HG02610 (cell line): ENCODE measurements at regions not wholly inside any gene's neighbourhood (a gene's known extent, or its start where the extent isn't known, plus 50 kb on each side); places are given as distances from the start of the nearest gene placed in this dataset.
"Not testable (repeated sequence)": the region's sequence is repeated elsewhere in the genome, so short reads cannot be mapped to it uniquely, and the experiment has no call there.

Experiments
- ATAC-seq: cut with Tn5 transposase; IDR thresholded peaks from one replicate; pipeline ENCODE4 v1.9.1; 2021; ENCODE audit warnings: mild to moderate bottlenecking, moderate library complexity; ENCODE audit not compliant: unreplicated experiment

GRCh38 chr17:5943982-5944381 is 126.2 kb upstream of the WSCD1 start:
- ATAC-seq, result no peak

DNA sequence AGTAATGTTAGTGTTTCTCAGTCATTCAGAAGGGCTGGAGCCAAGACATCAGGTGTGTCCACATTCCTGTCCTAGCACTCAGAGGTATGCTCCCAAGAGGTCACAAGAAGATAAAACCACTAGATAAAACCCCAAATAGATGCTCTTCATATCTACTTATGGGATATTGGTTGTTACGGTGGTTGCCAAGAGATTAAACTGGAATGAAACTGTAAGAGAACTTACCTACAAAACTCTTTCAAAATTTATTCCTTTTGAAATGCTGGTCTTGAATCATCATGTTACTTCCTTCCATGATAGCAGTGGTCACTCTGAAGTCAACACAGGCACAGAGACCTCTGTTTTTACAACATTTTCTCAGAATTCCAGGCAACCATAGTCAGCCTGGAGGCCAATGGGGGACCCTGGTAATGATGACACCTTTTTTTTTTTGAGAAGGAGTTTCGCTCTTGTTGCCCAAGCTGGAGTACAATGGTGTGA is 122.4 kb upstream of the WSCD1 start:
- ATAC-seq, result no peak

DNA sequence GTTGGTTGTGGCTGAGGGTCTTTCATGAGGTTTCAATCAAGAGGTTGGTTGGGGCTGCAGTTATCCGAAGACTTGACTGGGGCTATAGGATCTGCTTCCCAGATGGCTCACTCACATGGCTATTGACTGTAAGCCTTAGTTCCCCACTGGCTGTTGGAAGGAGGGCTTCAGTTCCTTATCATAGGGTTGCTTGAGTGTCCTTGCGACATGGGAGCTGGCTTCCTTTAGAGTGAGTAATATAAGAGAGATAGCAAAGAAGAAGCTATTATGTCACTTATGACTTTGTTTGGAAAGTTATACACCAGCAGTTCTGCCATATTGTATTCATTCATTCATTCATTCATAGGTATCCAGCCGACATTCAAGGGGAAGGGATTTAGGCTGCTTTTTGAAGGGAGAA is 121.4 kb upstream of the WSCD1 start:
- no peak for ATAC-seq

GRCh38 chr17:5950878-5951277 is 119.3 kb upstream of the WSCD1 start:
- no peak for ATAC-seq

- ATAC-seq, result no peak
Measured at GRCh38 chr17:5951912-5952311, 118.3 kb upstream of the WSCD1 start.

DNA sequence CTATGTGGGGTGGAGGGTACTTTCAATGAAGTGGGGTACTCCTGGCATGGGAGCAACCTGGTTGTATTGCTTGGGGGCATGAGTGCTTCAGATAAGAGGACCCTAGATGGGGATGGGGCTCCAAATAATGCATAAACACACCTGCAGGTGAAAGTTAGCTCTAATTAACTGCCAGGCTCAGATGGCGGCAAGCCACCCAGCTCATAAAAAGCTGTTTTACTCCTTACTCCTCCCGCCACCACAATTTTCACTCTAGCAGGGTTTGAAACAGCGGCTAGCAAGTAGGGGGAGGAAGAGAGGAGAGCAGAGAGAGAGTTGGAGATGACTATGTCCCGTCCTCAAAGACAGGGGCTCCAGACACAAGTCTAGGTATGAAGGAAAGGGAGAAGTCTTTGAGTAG is 117.7 kb upstream of the WSCD1 start:
- no peak for ATAC-seq

DNA sequence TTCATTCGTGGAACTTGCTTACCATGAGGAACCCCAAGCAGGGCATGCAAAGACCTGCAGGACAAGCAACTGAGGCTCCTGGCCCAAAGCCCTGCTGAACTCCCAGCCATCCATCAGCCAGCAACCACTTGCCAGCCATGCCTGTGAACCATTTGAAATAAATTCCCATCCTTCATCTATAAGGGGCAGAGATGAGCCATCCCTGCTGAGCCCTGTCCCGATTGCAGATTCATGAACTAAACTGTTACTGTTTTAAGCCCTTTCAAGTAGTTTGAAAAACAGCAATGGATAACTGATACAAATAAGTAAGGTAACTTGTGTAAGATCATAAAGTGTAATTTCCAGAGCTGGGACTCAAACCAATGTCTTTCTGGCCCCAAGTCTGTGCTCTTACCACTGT is 114.4 kb upstream of the WSCD1 start:
- ATAC-seq, result no peak

DNA sequence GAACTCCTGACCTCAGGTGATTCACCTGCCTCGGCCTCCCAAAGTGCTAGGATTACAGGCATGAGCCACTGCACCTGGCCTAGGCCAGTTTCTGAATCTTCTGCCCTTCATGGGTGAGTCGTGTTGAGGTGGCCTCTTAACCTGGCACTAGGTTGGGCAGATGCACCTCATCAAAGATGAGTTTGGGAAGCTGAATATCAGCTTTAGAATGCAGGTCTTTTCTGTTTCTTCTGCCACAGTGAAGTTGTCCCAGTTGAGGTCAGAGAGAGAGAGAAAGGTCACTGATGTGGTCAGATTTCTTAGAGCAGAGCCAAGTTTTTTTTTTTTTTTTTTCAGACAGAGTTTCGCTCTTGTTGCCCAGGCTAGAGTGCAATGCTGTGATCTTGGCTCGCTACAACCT is 111.3 kb upstream of the WSCD1 start:
- ATAC-seq, result no peak

DNA sequence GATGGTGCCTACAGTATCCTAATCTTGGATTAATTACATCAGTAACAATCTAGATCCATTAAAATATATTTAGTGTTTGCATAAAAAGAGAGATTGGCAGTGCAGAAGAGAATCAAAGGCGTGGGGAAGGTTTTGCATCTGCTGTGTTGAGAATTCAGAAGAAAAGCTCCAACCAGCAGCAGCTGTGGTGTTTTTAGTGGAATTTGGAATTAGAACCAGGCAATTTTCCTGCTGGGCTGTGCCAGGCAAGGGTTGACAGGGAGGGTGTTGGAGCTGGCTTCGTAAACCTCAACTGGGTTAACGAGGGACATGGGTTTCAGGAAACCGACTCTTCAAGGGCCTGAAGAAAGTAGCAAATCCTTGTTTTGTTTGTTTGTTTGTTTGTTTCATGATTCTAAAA is 107.8 kb upstream of the WSCD1 start:
- no peak for ATAC-seq

DNA sequence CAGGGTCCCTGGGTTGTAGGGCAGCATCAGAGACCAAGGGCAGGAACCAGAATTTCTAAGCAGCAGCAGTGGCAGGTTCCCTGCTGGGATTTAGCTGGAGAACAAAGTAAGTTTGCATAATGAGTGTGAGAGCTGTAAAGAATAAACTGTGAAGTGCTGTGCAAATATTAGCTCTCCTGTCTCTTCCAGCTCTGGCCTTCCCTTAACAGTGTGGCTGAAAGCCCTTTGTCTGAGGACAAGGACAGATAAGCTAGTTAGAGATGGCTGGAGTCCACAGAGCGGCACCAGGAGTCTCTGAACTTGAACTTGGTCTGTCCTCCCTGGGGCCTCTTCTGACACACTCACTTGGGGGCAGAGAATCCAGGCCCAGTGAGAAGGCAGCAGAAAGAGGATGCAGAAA is 98.2 kb upstream of the WSCD1 start:
- ATAC-seq, result no peak

DNA sequence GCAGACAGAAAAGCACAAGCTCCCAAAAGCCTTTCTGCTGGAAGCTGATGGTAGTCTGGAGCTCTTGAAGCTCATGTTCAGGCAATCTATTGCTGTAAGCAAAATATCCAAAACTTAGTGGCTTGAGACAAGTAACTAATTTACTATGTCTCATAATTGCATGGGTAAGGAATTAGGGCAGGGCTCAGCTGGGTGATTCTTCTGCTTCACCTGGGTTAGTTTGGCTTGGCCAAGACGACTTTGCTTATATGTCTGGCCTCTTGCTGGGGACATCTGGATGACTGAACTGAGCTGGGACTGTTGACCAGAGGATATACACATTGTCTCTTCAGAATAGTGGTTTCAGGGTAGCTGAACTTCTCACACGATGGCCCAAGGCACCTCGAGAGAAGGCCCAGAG is 96.8 kb upstream of the WSCD1 start:
- no peak for ATAC-seq

- no peak for ATAC-seq
Measured at GRCh38 chr17:5975661-5976060, 94.5 kb upstream of the WSCD1 start.

- no peak for ATAC-seq
Measured at GRCh38 chr17:5976251-5976650, 93.9 kb upstream of the WSCD1 start.

GRCh38 chr17:5978496-5978895 is 91.7 kb upstream of the WSCD1 start:
- no peak for ATAC-seq

DNA sequence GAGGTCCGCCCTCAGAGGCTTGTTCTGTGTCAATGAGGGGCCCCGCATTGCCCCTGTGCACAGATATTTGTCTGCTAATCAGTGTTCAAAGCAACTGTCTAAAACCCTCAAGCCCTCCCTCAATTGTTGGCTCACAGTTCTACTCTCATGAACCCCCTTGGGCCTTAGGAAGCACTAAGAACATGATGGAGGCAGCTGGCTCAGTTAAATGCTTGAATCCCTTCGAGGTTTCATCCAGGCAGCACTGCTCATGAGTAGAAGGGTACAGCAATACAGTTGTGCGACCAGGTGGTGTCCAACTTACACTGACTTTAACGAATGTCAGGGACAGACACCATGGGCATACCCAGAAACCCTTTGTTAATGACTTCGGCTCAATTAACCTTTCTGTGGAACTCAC is 89.2 kb upstream of the WSCD1 start:
- ATAC-seq, result no peak

DNA sequence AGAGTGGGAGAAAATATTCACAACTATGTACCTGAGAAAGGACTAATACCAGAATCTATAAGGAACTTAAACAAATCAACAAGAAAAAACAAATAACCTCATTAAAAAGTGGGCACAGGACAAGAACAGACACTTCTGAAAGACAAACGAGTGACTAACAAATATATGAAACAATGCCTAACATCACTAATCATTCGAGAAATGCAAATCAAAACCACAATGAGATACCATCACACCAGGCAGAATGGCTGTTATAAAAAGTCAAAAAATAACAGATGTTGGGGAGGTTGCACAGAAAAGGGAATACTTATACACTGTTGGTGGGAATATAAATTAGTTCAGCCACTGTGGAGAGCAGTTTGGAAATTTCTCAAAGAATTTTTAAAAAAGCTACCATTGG is 83.5 kb upstream of the WSCD1 start:
- no peak for ATAC-seq

DNA sequence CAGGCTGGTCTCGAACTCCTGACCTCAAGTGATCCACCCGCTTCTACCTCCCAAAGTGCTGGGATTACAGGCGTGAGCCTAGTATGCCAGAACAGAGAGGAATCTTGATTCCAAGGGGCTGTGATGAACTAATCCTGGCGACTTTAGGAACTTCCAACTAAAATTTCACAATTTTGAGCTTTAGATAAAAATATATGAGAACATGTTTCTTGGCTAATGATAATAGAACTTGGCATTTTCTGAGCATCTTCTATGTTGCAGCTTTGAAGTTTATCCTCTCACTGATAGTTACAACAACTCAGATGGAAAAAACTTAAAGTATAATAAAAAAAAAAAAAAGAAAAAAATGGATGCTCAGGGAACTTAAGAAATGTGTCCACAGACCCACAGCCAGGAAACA is 69.8 kb upstream of the WSCD1 start:
- ATAC-seq, result no peak

DNA sequence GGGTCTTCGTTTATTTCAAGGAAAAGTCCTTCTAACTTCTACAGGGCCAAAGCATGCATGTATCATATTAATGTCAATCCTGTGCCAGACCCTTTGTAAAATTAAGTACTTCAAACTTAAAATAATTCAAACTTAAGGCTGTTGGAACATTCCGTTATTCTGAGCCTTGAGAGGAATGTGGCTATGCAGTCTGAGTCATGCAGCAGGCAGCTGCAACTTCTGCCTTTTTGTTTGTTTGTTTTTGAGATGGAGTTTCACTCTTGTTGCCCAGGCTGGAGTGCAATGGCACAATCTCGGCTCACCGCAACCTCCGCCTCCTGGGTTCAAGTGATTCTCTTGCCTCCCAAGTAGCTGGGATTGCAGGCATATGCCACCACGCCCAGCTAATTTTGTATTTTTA is 67.0 kb upstream of the WSCD1 start:
- ATAC-seq, result not testable (repeated sequence)

GRCh38 chr17:6005939-6006338 is 64.2 kb upstream of the WSCD1 start:
- ATAC-seq, result no peak

DNA sequence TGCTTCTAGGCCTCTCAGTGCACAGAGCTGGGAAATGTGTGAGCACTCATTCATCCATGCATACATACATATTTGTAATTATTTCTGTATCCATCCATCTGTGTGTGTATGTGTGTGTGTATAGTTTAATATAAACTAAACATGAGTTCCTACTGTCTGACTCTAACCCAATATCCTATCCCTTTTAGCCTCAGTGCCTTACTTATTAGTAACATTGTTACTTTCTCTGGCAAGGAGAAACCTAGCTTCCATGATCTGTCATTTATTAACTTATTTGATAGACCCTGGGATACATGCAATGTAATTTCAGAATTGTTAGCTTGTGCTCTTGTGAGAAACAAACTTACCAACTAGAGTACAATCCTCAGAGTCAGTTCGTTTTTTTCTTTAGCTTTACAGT is 59.0 kb upstream of the WSCD1 start:
- no peak for ATAC-seq

GRCh38 chr17:6018788-6019187 is 51.4 kb upstream of the WSCD1 start:
- ATAC-seq, result no peak

GRCh38 chr17:6019959-6020358 is 50.2 kb upstream of the WSCD1 start:
- no peak for ATAC-seq

DNA sequence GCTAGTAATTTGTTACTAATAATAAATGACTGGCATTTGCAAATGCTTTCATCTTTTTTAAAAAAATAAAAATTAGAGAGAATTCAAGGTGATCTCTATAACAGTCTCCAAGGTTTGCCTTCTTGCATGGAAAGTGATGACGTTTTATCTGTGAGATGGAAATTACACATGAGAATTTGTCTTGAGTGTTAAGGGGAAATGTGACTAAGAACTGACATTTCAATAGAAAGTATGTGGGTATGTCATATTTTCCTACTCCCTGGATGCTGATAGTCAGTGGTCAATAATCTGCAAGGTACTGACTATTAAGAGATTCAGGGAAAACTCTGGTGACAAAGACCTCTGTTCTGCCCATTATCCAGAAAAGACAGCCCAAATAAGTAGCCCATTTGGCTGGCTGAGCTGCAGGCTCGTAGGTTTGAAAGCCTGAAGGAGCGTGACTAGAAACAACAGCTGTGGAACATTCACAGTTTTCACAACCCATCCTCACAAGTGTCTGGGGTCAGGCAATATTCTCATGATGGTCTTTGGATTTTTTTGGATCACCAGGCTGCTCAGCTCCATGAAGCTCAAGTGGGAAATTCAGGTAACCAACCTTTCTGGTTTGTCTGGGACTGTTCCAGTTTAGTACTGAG is 49.7 kb upstream of the WSCD1 start:
- no peak for ATAC-seq
